Activated CD8-positive, alpha-beta memory T cell treated with anti-CD3 and anti-CD28 coated beads, Interleukin-2, amount 50 U/mL, for 1 hour (primary cell): ENCODE measurements at regions not wholly inside any gene's neighbourhood (a gene's known extent, or its start where the extent isn't known, plus 50 kb on each side); places are given as distances from the start of the nearest gene placed in this dataset.

ENCODE experiments used
- DNase-seq: peaks from one replicate; pipeline ENCODE4 v3.0.0-alpha.2; 2020; ENCODE audit errors: extremely low read depth

- no peak for DNase-seq
Measured at GRCh38 chr5:128591598-128592455, 53.8 kb upstream of the FBN2 start.

GRCh38 chr5:128596071-128596470, 58.0 kb upstream of the FBN2 start:
- no peak for DNase-seq

GRCh38 chr5:128597156-128597555, 59.1 kb upstream of the FBN2 start:
- DNase-seq = no peak

- no peak for DNase-seq
Measured at GRCh38 chr5:128613128-128613527, 75.1 kb upstream of the FBN2 start.

GRCh38 chr5:128613766-128614165, 75.7 kb upstream of the FBN2 start:
- DNase-seq = no peak

- DNase-seq = no peak
Measured at GRCh38 chr5:128615578-128615977, 77.5 kb upstream of the FBN2 start.

- no peak for DNase-seq
Measured at GRCh38 chr5:128626536-128627090, 88.6 kb upstream of the FBN2 start.

GRCh38 chr5:128627939-128628338, 89.9 kb upstream of the FBN2 start:
- DNase-seq = no peak

GRCh38 chr5:128629157-128629556, 91.1 kb upstream of the FBN2 start:
- no peak for DNase-seq

- DNase-seq = no peak
Measured at GRCh38 chr5:128630121-128630520, 92.1 kb upstream of the FBN2 start.

GRCh38 chr5:128631771-128632170, 93.7 kb upstream of the FBN2 start:
- no peak for DNase-seq

GRCh38 chr5:128632264-128632663, 94.2 kb upstream of the FBN2 start:
- DNase-seq = no peak

GRCh38 chr5:128633901-128634300, 95.9 kb upstream of the FBN2 start:
- no peak for DNase-seq

- no peak for DNase-seq
Measured at GRCh38 chr5:128635379-128635778, 97.3 kb upstream of the FBN2 start.

GRCh38 chr5:128636361-128636760, 98.3 kb upstream of the FBN2 start:
- no peak for DNase-seq

GRCh38 chr5:128637031-128637430, 99.0 kb upstream of the FBN2 start:
- DNase-seq = no peak

GRCh38 chr5:128641861-128642260, 103.8 kb upstream of the FBN2 start:
- DNase-seq = no peak

GRCh38 chr5:128644863-128645262, 106.8 kb upstream of the FBN2 start:
- DNase-seq = no peak

- DNase-seq = no peak
Measured at GRCh38 chr5:128645581-128645980, 107.5 kb upstream of the FBN2 start.

GRCh38 chr5:128646176-128646575, 108.1 kb upstream of the FBN2 start:
- DNase-seq = no peak

GRCh38 chr5:128649192-128649591, 111.1 kb upstream of the FBN2 start:
- DNase-seq = no peak

GRCh38 chr5:128662997-128663396, 125.0 kb upstream of the FBN2 start:
- DNase-seq = no peak

GRCh38 chr5:128665747-128666355, 127.8 kb upstream of the FBN2 start:
- no peak for DNase-seq
